Right cardiac atrium (tissue), 5 donors: ENCODE measurements at regions not wholly inside any gene's neighbourhood (a gene's known extent, or its start where the extent isn't known, plus 50 kb on each side); places are given as distances from the start of the nearest gene placed in this dataset.
"Not testable (repeated sequence)": the region's sequence is repeated elsewhere in the genome, so short reads cannot be mapped to it uniquely, and the experiment has no call there.

Source experiments
- ATAC-seq, 2 donors: fragments of 200-7000 bp; cut with Tn5 transposase; one replicate each; pipeline versions ENCODE4 v1.8.0 to v1.9.1; 2020; ENCODE audit warnings: moderate library complexity in 2 of 2, mild to moderate bottlenecking in 1 of 2
- DNase-seq, 3 donors: peaks; one replicate each; pipeline ENCODE4 v3.0.0-alpha.2; 2020
- H3K27ac ChIP-seq: one replicate; pipeline ENCODE4 v1.5.1; 2013; ENCODE audit warnings: mild to moderate bottlenecking, low read length, control low read depth, moderate library complexity
- H3K27me3 ChIP-seq: one replicate; pipeline ENCODE4 v1.6.1; 2013; ENCODE audit not compliant: control insufficient read depth, insufficient read depth
- H3K4me1 ChIP-seq: one replicate; pipeline ENCODE4 v1.6.1; 2013; ENCODE audit warnings: low read length; ENCODE audit not compliant: control insufficient read depth, insufficient read depth
- H3K4me3 ChIP-seq: one replicate; pipeline ENCODE4 v1.5.1; 2013; ENCODE audit warnings: low read length, control low read depth
- H3K9me3 ChIP-seq: one replicate; pipeline ENCODE4 v1.6.1; 2013; ENCODE audit warnings: low read length; ENCODE audit not compliant: control insufficient read depth
- WGBS: extraction: QIAGEN DNeasy Blood & Tissue Kit; methylation state at CpG from one replicate; pipeline ENCODE4 v1.1.7; 2013; 5-methylcytosine and 5-hydroxymethylcytosine counted together
- intact Hi-C, 4 donors: fragments of 100-400 bp; cut with DNase I; formaldehyde crosslinking; loops; one replicate each; pipeline versions ENCODE4 v1.11.0 to v1.14.0; 2022 to 2023
- donor health status: healthy with polysubstance abuse.
- donor health status: DM: no; HTN: yes; CAD: no.
- donor health status: DM: no; HTN: no; CAD: no.
- donor health status: DM: no; HTN: yes; CAD: no; lungs with severe emphysema.
- donor health status: DM: yes; HTN: yes; CAD: no.

GRCh38 chr4:152054731-152055130 is 293.9 kb upstream of the GATB start:
- no peaks in the 10 kb centered on the region for H3K27me3 ChIP-seq
- ATAC-seq (no peak), DNase-seq (no peak)
- H3K9me3 ChIP-seq = no peaks in the 10 kb centered on the region
- H3K27ac ChIP-seq = no peak overlapping the region
- H3K4me1 ChIP-seq = no peaks in the 10 kb centered on the region
- H3K4me3 ChIP-seq = no peak overlapping the region
- intact Hi-C loops = no loop called here
- WGBS = 59% methylated on average over 3 of the region's 3 CpGs

GRCh38 chr4:152052451-152053057 is 291.7 kb upstream of the GATB start:
- H3K27me3 ChIP-seq = no peaks in the 10 kb centered on the region
- H3K4me1 ChIP-seq = no peaks in the 10 kb centered on the region
- no peak overlapping the region for H3K27ac ChIP-seq
- ATAC-seq = no peak
- no peak overlapping the region for H3K4me3 ChIP-seq
- intact Hi-C loops = no loop called here
- H3K9me3 ChIP-seq = no peaks in the 10 kb centered on the region
- DNase-seq = no peak
- 52% methylated on average over 4 of the region's 4 CpGs for WGBS

- ATAC-seq, H3K4me3 ChIP-seq, intact Hi-C loops, H3K27ac ChIP-seq, DNase-seq, H3K4me1 ChIP-seq, H3K9me3 ChIP-seq, H3K27me3 ChIP-seq: not testable (repeated sequence)
- 96% methylated on average over 15 of the region's 15 CpGs for WGBS
These were observed 290.5 kb upstream of the GATB start for GRCh38 chr4:152051332-152051731.

- intact Hi-C loops = no loop called here
- ATAC-seq = no peak
These were observed 289.3 kb upstream of the GATB start for GRCh38 chr4:152050106-152050505.

GRCh38 chr4:152047451-152047850 is 286.6 kb upstream of the GATB start:
- no peaks in the 10 kb centered on the region for H3K9me3 ChIP-seq
- no peak for ATAC-seq
- WGBS = 88% methylated on average over 2 of the region's 2 CpGs
- H3K4me1 ChIP-seq = no peaks in the 10 kb centered on the region
- no peak for DNase-seq
- H3K4me3 ChIP-seq = no peak overlapping the region
- H3K27ac ChIP-seq = no peak overlapping the region
- no peaks in the 10 kb centered on the region for H3K27me3 ChIP-seq
- intact Hi-C loops = no loop called here

More at GRCh38 chr4:152050106-152050505, 289.3 kb upstream of the GATB start:
- Histone ChIP-seq H3K9me3 (no peaks in the 10 kb centered on the region), H3K27ac (no peak overlapping the region), H3K4me3 (no peak overlapping the region), H3K4me1 (no peaks in the 10 kb centered on the region), H3K27me3 (no peaks in the 10 kb centered on the region)
- DNase-seq = no peak
- 78% methylated on average over 3 of the region's 3 CpGs for WGBS

GRCh38 chr4:152045807-152046571 is 285.2 kb upstream of the GATB start:
- ATAC-seq = peak; percentile 59 to 76

GRCh38 chr4:152045449-152045806 is 284.6 kb upstream of the GATB start:
- 39% methylated on average over 10 of the region's 10 CpGs for WGBS
- intact Hi-C loops = no loop called here
- Histone ChIP-seq H3K4me1 (no peaks in the 10 kb centered on the region), H3K27ac (no peak overlapping the region), H3K4me3 (no peak overlapping the region), H3K9me3 (no peaks in the 10 kb centered on the region), H3K27me3 (no peaks in the 10 kb centered on the region)
- DNase-seq = no peak
- ATAC-seq = no peak

More at GRCh38 chr4:152045807-152046571, 285.2 kb upstream of the GATB start:
- DNase-seq = peak; percentile 30 to 72 (median 65)
- Histone ChIP-seq H3K9me3 (no peaks in the 10 kb centered on the region), H3K4me1 (no peaks in the 10 kb centered on the region), H3K4me3 (no peak overlapping the region), H3K27me3 (no peaks in the 10 kb centered on the region), H3K27ac (no peak overlapping the region)
- intact Hi-C loops = no loop called here
- 7% methylated on average over 35 of the region's 35 CpGs for WGBS

GRCh38 chr4:152044331-152045036 is 283.7 kb upstream of the GATB start:
- DNase-seq (no peak), ATAC-seq (no peak)
- intact Hi-C loops = no loop called here
- Histone ChIP-seq H3K4me3 (no peak overlapping the region), H3K27me3 (no peaks in the 10 kb centered on the region), H3K27ac (no peak overlapping the region), H3K4me1 (no peaks in the 10 kb centered on the region), H3K9me3 (no peaks in the 10 kb centered on the region)
- 80% methylated on average over 9 of the region's 9 CpGs for WGBS

GRCh38 chr4:152041295-152041694 is 280.5 kb upstream of the GATB start:
- Histone ChIP-seq H3K9me3 (no peaks in the 10 kb centered on the region), H3K27ac (peak overlapping the region; percentile 27), H3K27me3 (no peaks in the 10 kb centered on the region), H3K4me1 (peaks cover 4% of the 10 kb centered on the region), H3K4me3 (no peak overlapping the region)
- DNase-seq = no peak
- ATAC-seq = no peak
- intact Hi-C loops = no loop called here
- WGBS = 89% methylated on average over 4 of the region's 4 CpGs

GRCh38 chr4:152039691-152040090 is 278.9 kb upstream of the GATB start:
- WGBS = 82% methylated on average over 5 of the region's 5 CpGs
- intact Hi-C loops = no loop called here

GRCh38 chr4:152039023-152039481 is 278.2 kb upstream of the GATB start:
- intact Hi-C loops = no loop called here
- 53% methylated on average over 11 of the region's 11 CpGs for WGBS

More at GRCh38 chr4:152039691-152040090, 278.9 kb upstream of the GATB start:
- no peak for ATAC-seq
- DNase-seq = no peak
- Histone ChIP-seq H3K27ac (peak overlapping the region; percentile 64), H3K4me3 (no peak overlapping the region), H3K27me3 (no peaks in the 10 kb centered on the region), H3K9me3 (no peaks in the 10 kb centered on the region), H3K4me1 (peaks cover 4% of the 10 kb centered on the region)

More at GRCh38 chr4:152039023-152039481, 278.2 kb upstream of the GATB start:
- Histone ChIP-seq H3K27ac (peak overlapping the region; percentile 64), H3K27me3 (no peaks in the 10 kb centered on the region), H3K4me1 (peaks cover 4% of the 10 kb centered on the region), H3K4me3 (no peak overlapping the region), H3K9me3 (no peaks in the 10 kb centered on the region)
- ATAC-seq = peak; percentile 25 to 85
- no peak for DNase-seq
